Lung (tissue), 11 donors: ENCODE measurements at regions not wholly inside any gene's neighbourhood (a gene's known extent, or its start where the extent isn't known, plus 50 kb on each side); places are given as distances from the start of the nearest gene placed in this dataset.

Experiments
- ATAC-seq: fragments of 200-7000 bp; cut with Tn5 transposase; one replicate; pipeline ENCODE4 v1.9.1; 2020; ENCODE audit warnings: moderate number of reproducible peaks; ENCODE audit not compliant: insufficient read depth, low FRiP score
- DNase-seq, 3 donors: peaks; one replicate each; pipeline ENCODE4 v3.0.0-alpha.2; 2013 to 2017
- H3K27ac ChIP-seq, 2 donors: one replicate each; pipeline ENCODE4 v1.5.1; 2013; ENCODE audit warnings: mild to moderate bottlenecking in 2 of 2, moderate library complexity in 2 of 2, control low read depth in 1 of 2, inconsistent platforms in 1 of 2, low read depth in 1 of 2, low read length in 1 of 2
- H3K27me3 ChIP-seq, 3 donors: one replicate each; pipeline ENCODE4 v1.5.1; 2013; ENCODE audit warnings: low read length in 2 of 3; ENCODE audit not compliant: control insufficient read depth in 3 of 3, insufficient read depth in 3 of 3
- H3K36me3 ChIP-seq, 4 donors: one replicate each; pipeline ENCODE4 v1.5.1; 2013; ENCODE audit warnings: low read length in 4 of 4, mild to moderate bottlenecking in 1 of 4, moderate library complexity in 1 of 4; ENCODE audit not compliant: control insufficient read depth in 4 of 4, insufficient read depth in 4 of 4
- H3K4me1 ChIP-seq, 5 donors: one replicate each; pipeline ENCODE4 v1.5.1; 2013; ENCODE audit warnings: low read length in 5 of 5, mild to moderate bottlenecking in 2 of 5, moderate library complexity in 1 of 5; ENCODE audit not compliant: control insufficient read depth in 5 of 5, insufficient read depth in 5 of 5
- H3K4me3 ChIP-seq: one replicate; pipeline ENCODE4 v1.5.1; 2013; ENCODE audit warnings: mild to moderate bottlenecking, control low read depth, moderate library complexity
- H3K9ac ChIP-seq, 2 donors: one replicate each; pipeline ENCODE4 v1.5.1; 2013; ENCODE audit warnings: low read length in 2 of 2, control low read depth in 1 of 2; ENCODE audit not compliant: insufficient read depth in 1 of 2
- H3K9me3 ChIP-seq, 4 donors: one replicate each; pipeline ENCODE4 v1.5.1; 2013; ENCODE audit warnings: low read length in 3 of 4, mild to moderate bottlenecking in 1 of 4, moderate library complexity in 1 of 4; ENCODE audit not compliant: control insufficient read depth in 4 of 4, insufficient read depth in 3 of 4
- whole genome bisulfite sequencing, 2 donors: extraction: QIAGEN DNeasy Blood & Tissue Kit; methylation state at CpG; one replicate each; pipeline ENCODE4 v1.1.7; 2013; 5-methylcytosine and 5-hydroxymethylcytosine counted together
- TF ChIP-seq, protein P1 (sequence below): IDR thresholded peaks from 2 replicates; pipeline ENCODE4 v1.5.1; 2012; ENCODE audit warnings: mild to moderate bottlenecking; ENCODE audit errors: control extremely low read depth, extremely low read depth
- donor health status: control.
- donor health status: control.
- donor health status: Bipolar disorder and iron deficiency.
- donor health status: healthy.
- donor health status: DM: yes; HTN: yes; CAD: no.

DNA sequence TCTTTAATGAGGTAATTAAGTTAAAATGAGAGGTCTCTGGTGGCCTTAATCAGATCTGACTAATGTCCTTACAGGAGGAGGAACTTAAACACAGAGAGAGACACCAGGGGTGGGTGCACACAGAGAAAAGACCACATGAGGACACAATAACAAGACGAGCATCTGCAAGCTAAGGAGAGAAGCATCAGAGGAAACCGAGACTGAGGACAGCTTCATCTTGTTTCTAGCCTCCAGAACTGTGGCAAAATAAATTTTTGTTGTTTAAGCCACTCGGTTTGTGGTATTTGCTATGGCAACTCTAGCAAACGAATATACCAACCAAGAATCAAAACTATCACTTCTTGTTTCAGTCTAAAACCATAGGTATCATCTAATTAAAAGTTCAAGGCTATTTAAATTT lies 400.1 kb downstream of the PID1 start:
- Histone ChIP-seq H3K27me3 (no peaks in the 10 kb centered on the region), H3K9ac (no peak overlapping the region), H3K9me3 (peaks cover 0 to 1% (median 0%) of the 10 kb centered on the region in 4 donors), H3K4me3 (no peak overlapping the region), H3K27ac (no peak overlapping the region), H3K36me3 (no peaks in the 10 kb centered on the region), H3K4me1 (peaks cover 0 to 6% (median 0%) of the 10 kb centered on the region in 5 donors)
- ATAC-seq: no peak
- TF ChIP-seq, protein P1, sequence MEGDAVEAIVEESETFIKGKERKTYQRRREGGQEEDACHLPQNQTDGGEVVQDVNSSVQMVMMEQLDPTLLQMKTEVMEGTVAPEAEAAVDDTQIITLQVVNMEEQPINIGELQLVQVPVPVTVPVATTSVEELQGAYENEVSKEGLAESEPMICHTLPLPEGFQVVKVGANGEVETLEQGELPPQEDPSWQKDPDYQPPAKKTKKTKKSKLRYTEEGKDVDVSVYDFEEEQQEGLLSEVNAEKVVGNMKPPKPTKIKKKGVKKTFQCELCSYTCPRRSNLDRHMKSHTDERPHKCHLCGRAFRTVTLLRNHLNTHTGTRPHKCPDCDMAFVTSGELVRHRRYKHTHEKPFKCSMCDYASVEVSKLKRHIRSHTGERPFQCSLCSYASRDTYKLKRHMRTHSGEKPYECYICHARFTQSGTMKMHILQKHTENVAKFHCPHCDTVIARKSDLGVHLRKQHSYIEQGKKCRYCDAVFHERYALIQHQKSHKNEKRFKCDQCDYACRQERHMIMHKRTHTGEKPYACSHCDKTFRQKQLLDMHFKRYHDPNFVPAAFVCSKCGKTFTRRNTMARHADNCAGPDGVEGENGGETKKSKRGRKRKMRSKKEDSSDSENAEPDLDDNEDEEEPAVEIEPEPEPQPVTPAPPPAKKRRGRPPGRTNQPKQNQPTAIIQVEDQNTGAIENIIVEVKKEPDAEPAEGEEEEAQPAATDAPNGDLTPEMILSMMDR: no peak
- 67 to 73% methylated on average over 4 of the region's 4 CpGs for WGBS, 2 donors
- DNase-seq: no peak

DNA sequence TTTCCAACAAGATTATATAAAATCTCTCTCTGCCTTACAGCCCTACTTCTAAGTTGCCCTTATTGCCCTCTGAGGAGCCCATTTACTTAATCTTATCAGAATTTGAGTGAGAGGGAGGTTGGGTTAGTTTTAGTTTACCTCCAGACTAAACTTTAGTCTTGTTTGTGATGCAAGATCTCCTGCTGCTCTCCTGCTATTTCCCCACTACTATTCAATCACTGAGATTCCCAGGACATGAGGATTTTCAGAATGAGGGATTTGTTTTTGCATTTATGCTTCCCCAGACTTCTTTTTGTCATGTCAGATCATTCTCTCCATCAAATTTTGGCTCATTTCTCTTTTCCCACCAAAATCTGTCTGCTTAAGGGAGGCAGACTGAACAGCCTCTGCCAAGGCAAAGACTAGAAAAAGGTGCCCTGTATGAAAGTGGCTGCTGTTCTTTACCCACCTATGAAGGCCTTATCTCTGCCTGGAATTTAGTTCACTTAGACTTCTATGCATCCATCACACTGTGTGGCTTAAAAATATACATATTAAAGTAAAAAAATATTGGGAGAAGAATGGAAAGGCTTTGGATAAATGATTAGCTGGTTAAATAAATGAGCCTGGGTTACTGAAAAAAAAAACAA lies 401.3 kb downstream of the PID1 start:
- Histone ChIP-seq H3K4me1 (no peaks in the 10 kb centered on the region), H3K9me3 (peaks cover 0 to 4% (median 0%) of the 10 kb centered on the region in 4 donors), H3K36me3 (no peaks in the 10 kb centered on the region), H3K27me3 (no peaks in the 10 kb centered on the region), H3K4me3 (no peak overlapping the region), H3K27ac (no peak overlapping the region), H3K9ac (no peak overlapping the region)
- DNase-seq (no peak), ATAC-seq (no peak)
- TF ChIP-seq, protein P1: no peak

DNA sequence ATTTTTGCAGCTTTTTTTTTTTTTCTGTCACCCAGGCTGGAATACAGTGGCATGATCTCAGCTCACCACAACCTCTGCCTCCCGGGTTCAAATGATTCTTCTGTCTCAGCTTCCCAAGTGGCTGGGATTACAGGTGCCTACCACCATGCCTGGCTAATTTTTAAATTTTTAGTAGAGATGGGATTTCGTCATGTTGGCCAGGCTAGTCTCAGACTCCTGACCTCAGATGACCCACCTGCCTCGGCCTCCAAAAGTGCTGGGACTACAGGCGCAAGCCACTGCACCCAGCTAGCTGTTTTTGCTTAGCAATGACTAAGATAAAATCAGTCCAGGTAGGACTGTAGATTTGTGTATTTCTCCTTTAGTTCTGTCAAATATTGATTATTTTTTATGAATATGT lies 403.7 kb downstream of the PID1 start:
- no peak for ATAC-seq
- 89 to 92% methylated on average over 4 of the region's 4 CpGs for WGBS, 2 donors
- no peaks in the 10 kb centered on the region for H3K27me3 ChIP-seq
- no peaks in the 10 kb centered on the region for H3K36me3 ChIP-seq
- H3K9ac ChIP-seq: no peak overlapping the region
- no peak overlapping the region for H3K27ac ChIP-seq
- no peak for DNase-seq
- H3K9me3 ChIP-seq: peaks cover 0 to 4% (median 0%) of the 10 kb centered on the region in 4 donors
- H3K4me3 ChIP-seq: no peak overlapping the region
- peaks cover 0 to 1% (median 0%) of the 10 kb centered on the region in 5 donors for H3K4me1 ChIP-seq
- TF ChIP-seq, protein P1: no peak

DNA sequence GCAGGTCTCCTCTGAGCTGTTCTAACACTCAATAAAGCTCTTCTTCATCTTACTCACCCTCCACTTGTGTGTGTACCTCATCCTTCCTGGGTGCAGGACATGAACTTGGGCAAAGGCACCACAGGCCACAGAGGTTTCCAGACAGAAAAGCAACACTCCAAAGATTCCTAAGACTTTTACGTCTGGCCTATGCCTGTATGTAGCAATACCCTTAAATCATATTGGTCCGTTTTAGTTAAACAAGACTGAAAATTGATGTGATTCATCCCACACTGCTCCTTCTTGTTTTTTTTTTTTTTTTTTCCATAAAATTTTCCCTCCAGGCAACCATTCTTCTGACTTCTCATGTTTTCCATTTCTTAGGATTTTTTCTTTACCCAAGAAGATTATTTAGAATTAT lies 404.3 kb downstream of the PID1 start:
- H3K27ac ChIP-seq: no peak overlapping the region
- WGBS, 2 donors: 82 to 84% methylated on average over 2 of the region's 2 CpGs
- peaks cover 0 to 4% (median 0%) of the 10 kb centered on the region in 4 donors for H3K9me3 ChIP-seq
- H3K36me3 ChIP-seq: no peaks in the 10 kb centered on the region
- H3K27me3 ChIP-seq: no peaks in the 10 kb centered on the region
- TF ChIP-seq, protein P1: no peak
- H3K4me1 ChIP-seq: peaks cover 0 to 1% (median 0%) of the 10 kb centered on the region in 5 donors
- DNase-seq (no peak), ATAC-seq (no peak)
- no peak overlapping the region for H3K4me3 ChIP-seq
- H3K9ac ChIP-seq: no peak overlapping the region
